AG08395 (cell line): ENCODE measurements at regions not wholly inside any gene's neighbourhood (a gene's known extent, or its start where the extent isn't known, plus 50 kb on each side); places are given as distances from the start of the nearest gene placed in this dataset.

ENCODE experiments used
- DNase-seq: peaks from one replicate; pipeline ENCODE4 v3.0.0; 2012; ENCODE audit warnings: mixed read lengths, low spot score

GRCh38 chr2:106629981-106630380, 142.8 kb downstream of the CD8B2 start:
- no peak for DNase-seq

DNA sequence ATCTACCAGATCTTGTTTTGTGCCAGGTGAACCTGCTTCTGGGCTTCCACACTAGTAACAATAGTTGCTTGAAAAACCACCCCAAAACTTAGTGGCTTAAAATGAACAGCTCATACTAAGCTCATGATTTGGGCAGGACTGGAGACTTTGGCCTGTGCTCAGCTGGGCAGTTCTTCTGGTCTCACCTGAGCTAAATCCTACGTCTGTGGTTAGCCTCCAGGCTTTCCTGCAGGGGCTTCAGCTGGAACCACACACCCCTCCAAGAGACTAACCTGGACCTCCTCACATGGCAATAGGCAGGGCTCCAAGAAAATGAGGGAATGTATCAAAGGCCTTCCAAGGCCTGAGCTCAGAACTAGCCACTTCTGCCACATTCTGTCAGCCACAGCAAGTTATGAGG, 144.1 kb downstream of the CD8B2 start:
- no peak for DNase-seq

GRCh38 chr2:106638043-106638442, 150.9 kb downstream of the CD8B2 start:
- peak; percentile 20 for DNase-seq

DNA sequence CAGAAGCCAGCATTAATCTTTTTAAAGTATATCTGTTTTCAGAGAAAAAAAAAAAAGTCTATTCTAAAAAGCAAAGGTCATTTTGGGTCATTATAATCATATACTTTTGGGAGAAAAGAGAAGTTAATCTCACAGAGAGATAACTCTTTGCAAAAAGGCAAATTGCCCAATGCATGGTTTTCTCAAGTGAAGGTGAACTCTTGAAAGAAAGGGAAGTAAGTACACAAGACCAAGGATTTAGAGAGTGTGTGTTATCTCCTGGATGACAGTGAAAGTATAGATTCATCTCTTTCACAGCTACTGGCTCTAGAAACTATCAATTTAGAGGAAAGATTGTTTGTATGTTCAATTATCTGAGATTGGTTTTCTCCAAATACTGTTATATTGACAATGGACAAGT, 151.4 kb downstream of the CD8B2 start:
- no peak for DNase-seq

- DNase-seq, result no peak
These were observed 155.5 kb downstream of the CD8B2 start for GRCh38 chr2:106642679-106643078.

GRCh38 chr2:106644623-106645022, 157.5 kb downstream of the CD8B2 start:
- no peak for DNase-seq

- DNase-seq, result no peak
These were observed 159.4 kb downstream of the CD8B2 start for GRCh38 chr2:106646605-106647004.

DNA sequence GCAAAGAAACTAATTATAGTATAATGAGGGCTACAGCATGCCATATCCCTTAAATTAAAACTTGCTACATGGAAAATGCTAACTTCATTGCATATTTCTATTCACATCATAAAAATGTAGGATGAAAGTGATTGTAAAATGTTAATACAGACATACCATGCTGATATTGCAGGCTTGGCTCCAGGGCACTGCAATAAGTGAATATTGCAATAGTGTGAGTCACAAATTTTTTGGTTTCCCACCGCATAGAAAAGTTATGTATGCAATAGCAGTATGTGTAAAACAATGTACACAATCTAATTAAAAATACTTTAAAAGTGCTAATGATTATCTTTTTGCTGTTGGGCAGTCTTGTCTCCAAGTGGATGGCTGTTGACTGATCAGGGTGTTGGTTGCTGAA, 162.1 kb downstream of the CD8B2 start:
- DNase-seq, result no peak

GRCh38 chr2:106653465-106653864, 166.3 kb downstream of the CD8B2 start:
- no peak for DNase-seq

DNA sequence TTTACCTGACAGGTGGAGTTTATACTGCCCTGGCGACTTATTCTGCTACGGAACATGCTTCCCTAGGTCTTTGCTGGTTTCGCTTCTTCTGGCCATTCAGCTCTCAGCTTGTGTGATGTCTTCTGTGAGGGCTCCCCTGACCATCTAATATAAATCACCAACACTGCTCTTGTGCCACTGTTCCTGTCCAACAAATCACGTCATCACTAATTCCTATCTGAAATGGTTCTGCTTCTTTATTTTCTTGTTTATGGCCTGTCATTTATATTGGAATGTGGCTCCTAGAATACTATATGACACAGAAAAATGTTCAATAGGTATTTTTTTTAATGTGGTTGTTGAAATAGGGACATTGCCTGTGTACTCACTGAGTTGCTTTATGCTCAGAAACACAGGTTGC, 171.5 kb downstream of the CD8B2 start:
- no peak for DNase-seq

DNA sequence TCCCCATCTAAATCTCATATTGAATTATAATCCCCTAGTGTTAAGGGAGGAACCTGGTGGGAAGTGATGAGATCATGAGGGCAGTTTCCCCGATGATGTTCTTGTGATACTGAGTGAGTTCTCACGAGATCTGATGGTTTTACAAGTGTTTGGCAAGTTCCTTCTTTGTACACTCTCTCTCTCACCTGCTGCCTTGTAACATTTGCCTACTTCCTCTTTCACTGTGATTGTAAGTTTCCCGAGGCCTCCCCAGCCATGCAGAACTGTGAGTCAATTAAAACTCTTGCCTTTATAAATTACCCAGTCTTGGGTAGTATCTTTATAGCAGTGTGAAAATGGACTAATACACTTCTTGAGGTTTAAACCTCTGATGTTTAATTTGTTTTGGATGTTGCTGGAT, 177.5 kb downstream of the CD8B2 start:
- DNase-seq, result no peak

DNA sequence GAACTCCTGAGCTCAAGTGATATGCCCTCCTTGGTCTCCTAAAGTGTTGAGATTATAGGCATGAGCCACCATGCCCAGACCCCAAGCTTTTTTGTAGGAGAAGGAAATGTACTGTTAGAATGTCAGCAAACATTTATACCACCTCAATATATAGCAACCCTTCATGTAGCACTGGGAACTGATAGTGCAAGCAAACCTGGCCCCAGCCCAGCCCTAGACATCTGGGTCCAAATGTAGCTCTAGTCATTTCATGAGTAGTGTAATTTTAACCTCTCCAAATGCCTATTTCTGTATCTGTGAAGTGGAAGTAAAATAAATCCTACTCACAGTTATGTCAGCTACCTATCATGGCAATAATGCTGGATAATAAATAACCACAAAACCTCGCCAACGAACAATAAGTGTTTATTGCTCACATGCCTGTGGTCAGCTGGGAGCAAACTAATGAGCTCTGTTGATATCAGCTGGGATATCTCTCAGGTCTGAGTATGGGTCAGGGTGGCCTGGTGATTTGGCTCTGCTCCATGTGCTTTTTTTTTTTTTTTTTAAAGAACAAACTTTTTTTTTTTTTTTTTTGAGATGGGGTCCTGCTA, 180.4 kb downstream of the CD8B2 start:
- no peak for DNase-seq

DNA sequence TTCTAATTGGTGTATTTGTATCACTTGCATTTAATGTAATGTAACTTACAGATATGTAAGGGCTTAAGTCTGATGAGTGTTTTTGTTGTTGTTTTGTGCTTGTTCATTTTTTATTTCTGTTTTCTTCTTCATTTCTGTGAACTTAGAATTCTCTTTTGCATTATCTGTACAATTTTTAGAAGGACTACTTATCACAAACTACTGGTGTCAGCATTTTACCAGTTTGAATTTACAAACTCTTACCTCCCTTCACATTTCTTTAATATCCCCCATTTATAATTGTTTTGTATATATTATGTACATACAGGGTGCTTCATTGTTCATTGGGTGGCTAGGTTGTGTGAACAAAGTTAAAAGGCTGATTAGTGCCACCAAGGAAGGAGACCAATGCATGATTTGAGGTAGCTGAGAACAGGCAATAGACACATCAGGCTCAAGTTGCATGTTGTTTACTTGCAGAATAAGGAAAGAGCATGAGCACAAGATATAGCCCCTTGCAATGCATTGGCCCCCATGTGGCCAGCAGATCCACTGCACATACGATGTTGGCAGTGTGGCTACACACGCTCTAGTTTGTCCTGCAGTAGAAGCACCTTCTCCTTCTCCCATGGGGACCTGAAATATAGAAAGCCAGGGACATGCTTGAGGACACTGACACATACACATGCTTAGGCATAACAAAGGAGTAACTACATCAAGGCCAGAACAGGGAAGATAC, 198.2 kb downstream of the CD8B2 start:
- no peak for DNase-seq

DNA sequence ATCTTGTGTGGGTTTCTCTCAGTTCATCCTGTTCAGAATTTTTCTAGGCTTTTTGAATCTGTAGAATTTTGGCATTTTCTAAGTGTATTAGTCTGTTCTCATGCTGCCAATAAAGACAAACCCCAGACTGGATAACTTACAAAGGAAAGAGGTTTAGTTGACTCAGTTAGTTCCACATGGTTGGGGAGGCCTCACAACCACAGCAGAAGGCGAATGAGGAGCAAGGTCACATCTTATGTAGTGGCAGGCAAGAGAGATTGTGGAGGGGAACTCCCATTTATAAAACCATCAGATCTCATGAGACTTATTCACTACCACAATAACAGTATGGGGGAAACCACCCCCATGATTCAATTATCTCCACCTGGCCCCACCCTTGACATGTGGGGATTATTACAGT, 199.2 kb downstream of the ST6GAL2 start:
- DNase-seq, result no peak

DNA sequence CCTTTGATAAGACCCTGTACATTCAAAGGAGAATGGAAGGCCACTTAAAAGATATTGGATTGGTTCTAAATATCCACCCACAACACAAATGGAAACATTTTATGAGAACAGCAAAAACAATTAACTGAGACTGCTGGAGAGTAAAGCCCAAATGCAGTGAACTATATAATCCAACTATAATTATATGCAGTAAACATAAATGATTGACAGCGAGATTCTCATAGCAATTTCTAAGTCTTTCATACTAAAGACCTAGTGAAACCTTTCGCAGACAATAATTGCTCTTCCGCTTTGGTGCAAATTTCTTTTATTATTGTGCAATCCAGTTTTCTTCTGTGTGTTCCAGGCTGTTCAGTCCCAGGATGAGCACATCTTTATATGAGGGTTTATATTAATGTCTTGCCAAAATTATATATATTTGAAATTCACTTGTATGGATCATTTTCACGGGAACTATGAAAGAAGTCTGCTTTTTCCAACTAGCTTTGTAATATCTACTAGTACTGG, 190.9 kb downstream of the ST6GAL2 start:
- DNase-seq, result no peak

DNA sequence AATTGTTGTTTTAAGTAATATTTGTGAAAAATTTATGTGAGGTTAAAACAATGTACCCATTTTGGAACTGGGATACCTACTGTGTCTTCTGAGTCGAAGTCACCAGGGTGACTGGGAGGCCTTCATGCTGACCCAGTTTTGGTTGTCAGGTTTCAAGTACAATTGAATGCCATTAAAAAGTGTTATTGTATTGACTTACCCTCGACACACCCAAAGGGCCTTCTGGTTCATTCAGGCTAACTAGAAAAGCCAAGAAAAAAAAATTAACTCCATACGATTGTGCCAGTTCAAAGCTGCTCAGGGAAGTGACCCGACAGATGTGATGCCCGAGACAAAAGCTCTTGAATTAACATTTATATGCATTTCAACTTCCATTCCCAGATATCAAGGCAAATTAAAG, 190.0 kb downstream of the ST6GAL2 start:
- no peak for DNase-seq

- DNase-seq, result no peak
These were observed 185.4 kb downstream of the ST6GAL2 start for GRCh38 chr2:106700616-106701015.

GRCh38 chr2:106701203-106702022, 184.6 kb downstream of the ST6GAL2 start:
- no peak for DNase-seq

DNA sequence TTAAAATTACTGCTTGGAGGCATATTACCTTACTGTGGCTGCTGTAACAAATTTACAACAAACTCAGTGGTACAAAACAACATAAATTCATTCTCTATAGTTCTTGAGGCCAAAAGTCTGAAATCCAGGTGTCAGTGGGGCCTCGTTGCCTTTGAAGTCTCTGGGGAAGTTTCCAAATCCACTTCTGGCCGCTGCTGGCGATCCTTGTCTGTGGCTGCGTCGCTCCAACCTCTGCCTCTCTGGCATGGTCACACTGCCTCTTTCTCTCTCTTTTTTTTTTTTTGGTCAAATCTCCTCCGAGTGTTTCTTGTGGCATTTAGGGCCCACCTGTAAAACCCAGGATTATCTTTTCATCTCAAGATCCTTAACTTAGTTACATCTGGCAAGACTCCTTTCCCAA, 182.8 kb downstream of the ST6GAL2 start:
- no peak for DNase-seq

DNA sequence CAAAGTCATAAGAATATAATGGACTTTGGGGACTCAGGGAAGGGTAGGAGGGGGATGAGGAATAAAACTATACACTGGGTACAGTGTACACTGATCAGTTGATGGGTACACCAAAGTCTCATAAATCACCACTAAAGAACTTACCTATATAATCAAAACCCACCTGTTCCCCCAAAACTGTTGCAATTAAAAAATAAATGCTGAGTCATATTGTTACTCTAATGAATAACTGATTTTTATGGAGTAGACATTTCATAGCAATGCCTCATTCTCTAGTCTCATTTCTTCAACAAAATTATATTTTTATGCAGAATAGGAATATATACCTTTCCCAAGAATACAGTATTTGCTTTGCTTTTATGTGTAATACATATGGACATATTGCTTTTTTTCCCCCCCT, 181.2 kb downstream of the ST6GAL2 start:
- no peak for DNase-seq

GRCh38 chr2:106705877-106706276, 180.1 kb downstream of the ST6GAL2 start:
- DNase-seq, result no peak

DNA sequence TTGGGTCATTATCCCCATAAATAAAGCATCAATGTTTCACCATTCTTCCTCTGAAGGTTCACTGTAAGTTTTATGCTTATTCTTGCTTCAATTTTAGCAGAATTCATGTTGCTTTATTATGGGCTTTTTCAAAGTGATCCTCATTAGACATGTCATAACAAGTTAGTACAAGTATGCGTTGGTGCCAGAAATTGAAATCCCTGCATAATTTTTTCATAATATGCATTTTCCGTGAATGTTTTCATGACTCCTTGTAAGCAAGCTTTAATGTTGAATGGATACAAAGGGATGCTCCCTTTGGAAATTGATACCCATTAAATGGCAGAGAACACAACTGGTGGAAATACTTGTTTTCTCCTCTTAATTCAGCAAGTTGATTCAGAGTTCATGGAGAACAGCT, 179.7 kb downstream of the ST6GAL2 start:
- no peak for DNase-seq

DNA sequence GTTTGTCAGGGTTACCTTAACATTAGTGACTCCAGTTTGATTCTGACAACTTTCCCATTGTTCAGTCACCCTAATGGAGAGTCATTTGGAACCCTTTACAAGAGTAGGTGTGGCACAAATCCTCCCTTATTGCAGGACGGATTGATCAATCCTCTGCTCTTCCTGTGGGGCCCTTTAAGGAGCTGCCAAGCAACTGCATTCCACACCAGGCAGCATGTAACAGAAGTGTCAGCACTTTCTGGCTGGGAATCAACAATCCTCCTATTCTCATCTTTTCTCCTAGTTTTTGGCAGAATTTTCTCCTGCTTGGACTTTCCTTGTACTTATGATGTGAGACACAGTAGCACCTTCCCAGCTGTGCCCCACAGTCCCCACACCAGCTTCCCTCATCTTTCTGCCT, 177.8 kb downstream of the ST6GAL2 start:
- DNase-seq, result no peak
